Right ventricle myocardium superior (tissue), 1 donor: ENCODE measurements at regions not wholly inside any gene's neighbourhood (a gene's known extent, or its start where the extent isn't known, plus 50 kb on each side); places are given as distances from the start of the nearest gene placed in this dataset.
A peak's percentile ranks its signal among the peaks of the same experiment; 100 is the strongest.

ENCODE experiments used
- ATAC-seq: fragments of 200-7000 bp; cut with Tn5 transposase; one replicate; pipeline ENCODE4 v1.9.1; 2020; ENCODE audit warnings: mild to moderate bottlenecking; ENCODE audit not compliant: poor library complexity
- DNase-seq: peaks from one replicate; pipeline ENCODE4 v3.0.0-alpha.2; 2020
- intact Hi-C: fragments of 100-400 bp; cut with DNase I; formaldehyde crosslinking; loops from one replicate; pipeline ENCODE4 v1.11.2; 2022
- donor health status: DM: no; HTN: yes; CAD: no; lungs with severe emphysema.

- no peak for ATAC-seq
- intact Hi-C loops = no loop called here
- no peak for DNase-seq
These were observed 269.7 kb upstream of the NFE2L3 start for GRCh38 chr7:25882151-25882773.

DNA sequence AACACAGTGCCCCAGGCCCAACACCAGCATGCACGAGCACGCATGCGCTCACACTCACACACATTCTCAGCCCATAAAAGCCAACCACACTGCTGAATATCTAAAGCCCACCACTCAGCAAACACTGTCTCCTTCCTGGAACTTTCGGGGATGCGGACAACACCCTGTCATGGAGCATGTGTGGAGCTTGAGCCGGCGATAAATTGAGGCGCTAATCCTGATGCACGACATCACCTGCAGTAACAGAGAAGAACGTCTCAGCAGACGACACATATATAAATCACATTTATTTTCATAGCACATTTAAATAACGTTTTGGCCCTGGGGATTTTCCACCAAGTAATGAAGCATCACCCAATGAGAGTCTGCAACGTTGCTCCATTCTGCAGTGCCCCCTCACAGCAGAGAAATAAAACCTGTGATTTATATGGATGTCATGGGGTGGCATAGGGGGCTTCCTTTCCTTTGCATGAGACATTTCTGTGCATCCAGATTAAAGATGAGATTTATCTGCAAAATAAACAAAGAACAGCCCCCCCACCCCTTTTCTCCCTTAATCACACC is 267.7 kb upstream of the NFE2L3 start:
- no peak for DNase-seq
- ATAC-seq = no peak
- intact Hi-C loops = no loop called here

GRCh38 chr7:25885057-25885576 is 266.9 kb upstream of the NFE2L3 start:
- no peak for DNase-seq
- intact Hi-C loops = no loop called here
- ATAC-seq = no peak

DNA sequence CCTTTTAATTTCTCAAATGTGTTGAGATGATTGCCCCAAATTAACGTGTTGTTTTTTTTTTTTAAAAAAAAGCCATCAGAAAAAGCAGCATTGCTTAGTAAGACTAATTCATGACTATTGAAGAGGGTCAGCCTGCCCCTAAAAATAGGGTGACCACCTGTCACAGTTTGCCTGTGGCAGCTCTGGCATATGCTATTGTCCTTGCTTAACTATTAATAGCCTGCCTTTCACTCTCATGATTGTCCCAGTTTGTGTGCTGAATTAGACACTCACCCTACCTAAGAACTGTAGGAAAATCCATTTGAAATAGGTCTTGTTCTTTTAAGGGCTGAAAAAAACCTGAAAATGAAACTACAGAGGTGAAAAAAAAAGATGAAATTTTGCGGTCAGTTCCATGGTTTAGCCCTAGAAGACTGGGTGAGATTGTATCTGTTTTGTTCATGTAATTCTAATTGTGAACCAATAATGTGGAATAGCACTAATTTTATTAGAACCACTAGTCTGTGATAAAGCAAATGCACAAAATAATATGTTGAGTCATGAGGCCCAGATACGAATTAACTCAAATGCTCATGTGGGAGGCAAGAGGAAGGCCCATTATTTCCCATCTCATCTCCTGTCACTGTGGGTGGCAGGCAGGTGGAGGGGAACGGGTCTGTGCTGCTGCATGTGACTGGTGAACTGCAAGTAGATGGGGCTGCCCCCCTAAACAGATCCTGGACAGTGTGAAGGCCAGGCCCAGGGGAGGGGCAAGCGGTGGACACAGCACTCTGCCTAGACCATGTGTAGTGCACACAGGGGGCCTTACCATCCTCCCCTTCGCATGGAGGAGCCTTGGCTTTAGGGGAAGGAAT is 265.4 kb upstream of the NFE2L3 start:
- DNase-seq (no peak), ATAC-seq (peak; percentile 86)
- intact Hi-C loops = no loop called here

- no peak for ATAC-seq
- intact Hi-C loops = no loop called here
These were observed 264.7 kb upstream of the NFE2L3 start for GRCh38 chr7:25887266-25887665.

DNA sequence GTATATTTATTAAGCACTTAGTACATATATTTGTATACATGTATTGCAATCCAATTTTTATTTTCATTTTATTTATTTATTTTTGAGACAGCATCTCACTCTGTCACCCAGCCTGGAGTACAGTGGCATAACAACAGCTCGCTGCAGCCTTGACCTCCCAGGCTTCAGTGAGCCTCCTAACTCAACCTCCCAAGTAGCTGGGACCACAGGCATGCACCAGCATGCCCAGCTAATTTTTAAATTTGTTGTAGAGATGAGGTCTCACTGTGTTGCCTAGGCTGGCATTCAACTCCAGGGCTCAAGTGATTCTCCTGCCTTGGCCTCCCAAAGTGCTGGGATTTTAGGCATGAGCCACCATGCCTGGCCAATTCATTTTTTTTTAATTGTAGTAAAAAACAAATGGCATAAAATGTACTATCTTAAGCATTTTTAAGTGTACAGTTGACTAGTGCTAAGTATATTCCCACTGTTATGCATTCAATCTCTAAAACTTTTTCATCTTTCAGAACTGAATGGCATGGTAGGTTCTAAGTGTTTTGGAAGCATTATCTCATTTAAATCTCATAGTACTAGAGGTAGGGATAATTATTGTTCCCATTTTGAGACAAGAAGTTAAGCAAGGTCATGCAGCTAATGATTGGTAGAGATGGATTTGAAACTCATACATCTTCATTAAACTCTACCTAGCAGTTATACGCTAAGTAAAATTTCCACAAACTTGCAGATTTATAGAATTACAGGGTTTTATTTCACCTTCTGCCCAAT is 264.0 kb upstream of the NFE2L3 start:
- ATAC-seq = no peak
- no peak for DNase-seq
- intact Hi-C loops = no loop called here

More at GRCh38 chr7:25887266-25887665, 264.7 kb upstream of the NFE2L3 start:
- no peak for DNase-seq

GRCh38 chr7:25889765-25890164 is 262.2 kb upstream of the NFE2L3 start:
- intact Hi-C loops = loop anchor here (10.0 kb wide), 2 partner anchors 785 to 1275 kb away; partner anchors contain the start of gene HOXA9
- no peak for DNase-seq
- ATAC-seq = peak; percentile 55

DNA sequence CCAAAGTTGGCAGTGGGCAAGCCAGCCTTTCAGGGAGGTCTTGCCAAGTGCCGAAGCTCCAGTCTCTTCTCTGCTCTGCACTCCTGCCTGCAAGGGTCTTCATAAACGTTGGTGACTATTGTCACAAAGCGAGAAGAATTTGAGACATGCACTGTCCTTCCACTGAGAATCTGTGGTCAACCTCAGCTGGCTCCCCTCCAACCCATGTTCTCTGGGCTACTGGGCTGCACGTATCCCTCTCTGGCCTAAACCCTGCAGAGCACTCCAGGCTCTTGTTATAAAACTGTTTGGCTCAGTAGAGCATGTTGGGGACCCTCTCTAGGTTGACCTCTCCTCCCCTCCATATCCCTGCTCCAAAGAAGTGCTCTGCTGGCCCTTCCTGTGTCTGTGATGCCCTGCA is 260.4 kb upstream of the NFE2L3 start:
- DNase-seq = no peak
- intact Hi-C loops = loop anchor here (10.0 kb wide), 2 partner anchors 783 to 1273 kb away; partner anchors contain the start of gene HOXA9
- ATAC-seq = no peak

- ATAC-seq = no peak
- no peak for DNase-seq
- intact Hi-C loops = loop anchor here (10.0 kb wide), 2 partner anchors 781 to 1271 kb away; partner anchors contain the start of gene HOXA9
These were observed 258.6 kb upstream of the NFE2L3 start for GRCh38 chr7:25893436-25893835.

DNA sequence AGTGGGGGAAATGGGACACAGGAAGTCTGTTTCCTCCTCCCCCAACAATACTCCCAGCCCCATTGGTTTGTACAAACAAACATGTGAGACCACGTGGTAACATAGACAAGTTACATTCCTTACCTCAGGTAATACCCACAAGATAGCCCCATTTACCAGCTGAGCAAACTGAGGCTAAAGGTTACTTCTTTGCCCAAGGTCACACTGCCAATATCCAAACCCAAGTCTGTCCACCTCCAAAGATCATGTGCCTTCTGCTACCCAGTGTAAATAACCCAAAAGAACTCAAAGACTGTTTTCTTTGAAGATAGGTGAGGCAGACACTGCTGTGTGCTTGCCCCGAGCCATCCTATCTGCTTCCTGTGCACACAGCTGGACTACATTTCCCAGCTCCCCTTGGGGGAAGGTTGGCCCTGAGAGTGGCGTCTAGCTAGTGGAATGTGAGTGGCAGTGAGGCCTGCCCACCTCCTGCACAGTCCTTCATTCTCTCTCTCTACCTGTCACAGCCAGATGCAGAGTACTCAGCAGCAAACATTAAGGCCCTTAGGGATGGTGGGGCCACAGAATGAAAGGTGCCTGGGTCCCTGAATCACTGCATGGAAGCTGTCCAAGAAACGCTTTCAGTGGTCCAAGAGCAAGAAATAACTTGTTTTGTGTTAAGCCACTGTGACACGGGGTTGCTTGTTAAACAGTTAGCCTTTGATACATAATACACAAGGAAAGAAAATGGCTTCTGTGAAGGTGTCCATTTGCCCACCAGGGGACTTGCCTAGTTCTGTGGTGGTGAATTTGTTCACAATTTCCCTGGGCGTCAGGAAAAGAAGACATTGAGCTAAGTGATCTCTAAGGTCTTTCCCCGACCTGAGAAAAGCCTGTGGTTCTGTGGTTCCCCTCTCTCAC is 257.7 kb upstream of the NFE2L3 start:
- intact Hi-C loops = loop anchor here (2.0 to 10.0 kb wide), 4 partner anchors 167 to 1271 kb away; partner anchors contain the start of gene HOXA9
- DNase-seq (no peak), ATAC-seq (peak; percentile 46)

DNA sequence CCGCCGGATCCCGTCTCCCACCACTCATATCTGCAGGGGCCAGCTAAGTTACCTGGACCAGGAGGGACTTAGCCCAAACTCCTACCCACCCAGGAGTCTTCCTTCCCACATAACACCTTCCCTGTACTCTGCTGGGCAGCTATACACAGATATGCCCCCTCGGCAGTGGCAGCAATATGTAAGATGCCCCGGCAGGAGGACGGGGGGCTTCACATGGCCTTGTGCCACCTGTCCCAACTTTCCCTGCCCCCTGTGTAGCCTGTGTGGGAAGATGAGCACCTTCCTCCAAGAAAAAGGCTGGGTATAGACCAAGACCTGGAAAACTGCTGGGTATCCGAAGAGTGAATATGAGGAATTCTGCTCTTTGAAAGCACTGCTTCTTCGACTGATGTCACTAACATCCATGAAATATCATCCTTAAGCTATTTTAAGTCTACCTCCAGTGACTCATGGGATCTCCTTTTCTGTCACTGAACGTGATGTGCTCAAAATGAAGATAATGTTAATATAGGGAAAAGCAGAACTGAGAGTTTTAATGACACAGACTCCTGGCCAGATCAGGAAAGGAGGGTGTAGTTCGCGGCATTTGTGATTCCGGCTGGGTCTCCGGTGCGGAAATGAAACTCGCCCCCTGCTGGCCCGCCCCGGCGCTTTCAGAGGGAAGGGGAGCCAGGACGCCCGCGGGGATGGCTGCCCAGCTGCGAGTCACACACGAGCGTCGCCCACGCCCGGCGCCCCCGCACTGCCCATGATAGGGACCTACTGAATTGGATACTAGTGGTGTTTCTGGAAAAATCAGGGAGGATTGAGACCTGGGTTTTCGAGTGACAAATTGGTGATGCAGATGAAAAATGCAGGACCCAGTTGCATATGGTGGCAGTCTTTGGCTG is 256.9 kb upstream of the NFE2L3 start:
- DNase-seq (peak; percentile 79), ATAC-seq (peak; percentile 89)
- intact Hi-C loops = loop anchor here (2.0 to 10.0 kb wide), 4 partner anchors 166 to 1270 kb away; partner anchors contain the start of gene HOXA9

DNA sequence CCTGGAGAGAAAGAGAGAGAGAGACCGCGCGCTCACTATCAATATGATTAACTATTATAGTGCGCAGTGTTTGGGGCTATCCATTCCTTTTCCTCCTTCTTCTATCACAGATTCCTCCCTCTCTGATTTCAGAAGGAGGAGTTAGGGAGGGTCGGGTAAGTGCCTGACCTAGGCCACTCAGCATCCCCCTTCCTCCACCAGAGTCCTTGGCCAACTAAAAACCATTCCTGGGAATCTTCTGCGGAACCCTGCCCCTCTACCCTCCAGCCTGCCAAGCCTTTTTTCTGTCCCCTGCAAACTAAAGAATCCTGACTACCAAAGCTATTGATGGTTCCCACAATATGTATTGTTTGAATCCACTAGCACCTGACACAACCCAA is 256.2 kb upstream of the NFE2L3 start:
- no peak for DNase-seq
- intact Hi-C loops = loop anchor here (2.0 to 10.0 kb wide), 4 partner anchors 165 to 1269 kb away; partner anchors contain the start of gene HOXA9
- ATAC-seq = no peak

GRCh38 chr7:25897261-25897782 is 254.7 kb upstream of the NFE2L3 start:
- DNase-seq (no peak), ATAC-seq (no peak)
- intact Hi-C loops = loop anchor here (10.0 kb wide), 2 partner anchors 777 to 1267 kb away; partner anchors contain the start of gene HOXA9

DNA sequence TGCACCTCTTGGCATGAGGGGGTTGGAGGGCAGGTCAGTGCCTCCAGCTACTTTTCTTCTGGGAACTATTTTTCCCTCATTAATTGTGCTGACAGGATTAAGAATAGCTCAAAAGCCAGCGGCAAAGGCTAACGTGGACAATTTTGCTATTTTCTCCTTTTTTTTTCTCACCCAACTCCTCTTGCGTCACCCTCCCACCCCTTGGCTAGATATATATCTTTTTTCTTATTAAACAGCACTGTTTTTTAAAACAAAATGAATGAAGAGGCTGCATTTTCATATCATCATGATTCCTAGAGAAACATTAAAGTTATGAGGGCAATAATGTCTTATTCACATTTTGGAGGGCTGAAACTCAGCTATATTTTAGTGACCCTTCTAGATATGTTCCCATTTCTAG is 251.8 kb upstream of the NFE2L3 start:
- DNase-seq (no peak), ATAC-seq (no peak)
- intact Hi-C loops = no loop called here

DNA sequence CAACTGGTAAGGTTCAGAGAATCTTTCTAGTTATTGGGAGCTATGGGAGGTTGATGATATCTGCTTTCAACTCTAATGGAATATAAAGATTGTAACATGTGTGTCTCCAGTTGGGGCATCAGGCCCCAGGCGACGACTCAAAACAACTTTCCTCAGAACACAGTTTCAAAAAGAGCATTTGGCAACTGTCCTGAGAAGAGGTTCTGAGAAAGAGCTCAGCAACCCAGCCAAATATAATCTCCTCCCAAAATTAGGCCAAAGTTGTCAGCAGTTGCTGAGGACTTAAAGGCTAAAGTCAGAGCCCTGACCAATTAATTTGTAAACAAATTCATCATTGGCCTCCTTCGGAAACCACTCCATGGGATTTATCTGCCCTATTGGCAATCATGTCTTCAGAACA is 251.1 kb upstream of the NFE2L3 start:
- intact Hi-C loops = no loop called here
- DNase-seq (no peak), ATAC-seq (peak; percentile 29)

DNA sequence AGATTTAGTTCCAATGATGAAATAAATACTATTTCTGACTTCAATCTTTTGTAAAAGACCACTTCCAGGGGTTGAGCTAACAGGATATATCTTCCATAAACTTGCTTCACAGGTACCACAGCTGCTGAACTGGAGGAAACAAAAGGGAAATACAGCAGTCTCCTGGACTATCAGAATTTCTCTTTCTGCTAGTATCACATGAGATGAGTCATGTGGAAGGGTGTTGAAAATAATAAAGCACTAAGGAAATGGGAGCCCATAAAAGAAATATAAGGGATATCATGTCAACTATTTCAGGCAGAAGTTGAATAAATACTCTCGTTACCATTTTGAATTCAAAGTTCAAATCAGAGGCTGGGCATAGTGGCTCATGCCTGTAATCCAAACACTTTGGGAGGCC is 250.3 kb upstream of the NFE2L3 start:
- intact Hi-C loops = no loop called here

More for the DNA sequence above, 250.3 kb upstream of the NFE2L3 start:
- ATAC-seq (no peak), DNase-seq (no peak)
